GM12878 (cell line): ENCODE measurements at regions not wholly inside any gene's neighbourhood (a gene's known extent, or its start where the extent isn't known, plus 50 kb on each side); places are given as distances from the start of the nearest gene placed in this dataset.

Source experiments
- ATAC-seq: fragments of 200-7000 bp; cut with Tn5 transposase; 3 replicates; pipeline ENCODE4 v1.9.1; 2020; ENCODE audit warnings: mild to moderate bottlenecking, moderate library complexity
- BruUV-seq: library from RNA; stranded (reverse); fragments of 400-500 nt; replicated peaks from 2 replicates; lab custom pipeline; 2021; lab: Mats Ljungman, UMichigan
- CTCF ChIA-PET: fragments of 300-600 bp; sonication (Branson Sonifier 250); formaldehyde crosslinking; extraction: SDS; loops from one replicate; lab custom pipeline; 2021; ENCODE audit warnings: inconsistent platforms; lab: Yijun Ruan, JAX
- POLR2A ChIA-PET: fragments of 350-600 bp; formaldehyde crosslinking; extraction: SDS; loops from one replicate; lab custom pipeline; 2021; ENCODE audit warnings: inconsistent platforms; lab: Charles Lee
- RAD21 ChIA-PET: fragments of 300-600 bp; sonication (Branson Sonifier 250); formaldehyde crosslinking; loops from one replicate; lab custom pipeline; 2023; ENCODE audit warnings: antibody characterized with exemption; ENCODE audit not compliant: unreplicated experiment; lab: Charles Lee
- SMC1A ChIA-PET: fragments of 300-600 bp; sonication (Branson Sonifier 250); formaldehyde crosslinking; loops from one replicate; lab custom pipeline; 2023; ENCODE audit not compliant: unreplicated experiment, uncharacterized antibody; lab: Charles Lee
- DNase-seq: peaks from one replicate; pipeline ENCODE4 v3.0.0-alpha.2; 2011; ENCODE audit warnings: low read depth, low spot score
- FAIRE-seq: peaks from 3 replicates; lab custom pipeline; 2011; peaks lifted over from hg19 to GRCh38; lab: Jason Lieb, UNC
- H2AFZ ChIP-seq: 2 replicates; pipeline ENCODE4 v1.6.0; 2011; ENCODE audit warnings: low read depth, low read length, control low read depth; ENCODE audit not compliant: control insufficient read depth
- H3K27ac ChIP-seq: 2 replicates; pipeline ENCODE4 v1.5.1; 2011; ENCODE audit warnings: control low read depth; ENCODE audit not compliant: control insufficient read depth, insufficient read depth
- H3K27me3 ChIP-seq, 2 experiments: replicated peaks in 1 of 2; 2 replicates each; pipeline versions ENCODE4 v1.6.0 to v1.6.1; 2011; ENCODE audit warnings: low read length in 1 of 2; ENCODE audit not compliant: control insufficient read depth in 2 of 2, insufficient read depth in 2 of 2
- H3K36me3 ChIP-seq, 2 experiments: 2 replicates each; pipeline ENCODE4 v1.5.1; 2011; ENCODE audit warnings: low read length in 1 of 2; ENCODE audit not compliant: control insufficient read depth in 2 of 2, insufficient read depth in 2 of 2
- H3K4me1 ChIP-seq: 2 replicates; pipeline ENCODE4 v1.6.1; 2011; ENCODE audit warnings: mild to moderate bottlenecking, low read length, moderate library complexity, mixed read lengths; ENCODE audit not compliant: control insufficient read depth, insufficient read depth
- H3K4me2 ChIP-seq: 2 replicates; pipeline ENCODE4 v1.6.0; 2011; ENCODE audit warnings: control low read depth; ENCODE audit not compliant: control insufficient read depth, insufficient read depth
- H3K4me3 ChIP-seq: fragments of 200-600 bp; sonication (generic); 2 replicates; pipeline ENCODE4 v1.5.1; 2016
- H3K79me2 ChIP-seq: 2 replicates; pipeline ENCODE4 v1.6.0; 2011; ENCODE audit warnings: low read length; ENCODE audit not compliant: control insufficient read depth, insufficient read depth
- H3K9ac ChIP-seq: 2 replicates; pipeline ENCODE4 v1.8.0; 2011; ENCODE audit warnings: low read length, control low read depth, mixed read lengths; ENCODE audit not compliant: control insufficient read depth, insufficient read depth
- H3K9me3 ChIP-seq: replicated peaks from 3 replicates; pipeline ENCODE4 v1.5.1; 2011; ENCODE audit warnings: mild to moderate bottlenecking, low read length; ENCODE audit not compliant: control insufficient read depth, insufficient read depth
- H4K20me1 ChIP-seq: 2 replicates; pipeline ENCODE4 v1.6.0; 2011; ENCODE audit not compliant: control insufficient read depth, insufficient read depth
- ATF7 ChIP-seq: fragments of 450-650 bp; IDR thresholded peaks from 2 replicates; pipeline ENCODE4 v1.6.1; 2016; ENCODE audit warnings: low read depth, mild to moderate bottlenecking
- BMI1 ChIP-seq: fragments of 450-650 bp; IDR thresholded peaks from 2 replicates; pipeline ENCODE4 v1.6.1; 2016; ENCODE audit warnings: mild to moderate bottlenecking, moderate library complexity, borderline replicate concordance
- CEBPB ChIP-seq, 2 experiments: fragments of 150-350 bp in 1 of 2; IDR thresholded peaks; 2 replicates each; pipeline ENCODE4 v1.6.1; 2012 to 2014; ENCODE audit warnings: low read depth in 2 of 2, low read length in 2 of 2, borderline replicate concordance in 1 of 2, inconsistent platforms in 1 of 2
- CUX1 ChIP-seq: IDR thresholded peaks from 2 replicates; pipeline ENCODE4 v1.6.1; 2012; ENCODE audit warnings: improper control_type of control experiment, low read depth, low read length; ENCODE audit not compliant: insufficient replicate concordance
- FOXK2 ChIP-seq: fragments of 450-650 bp; IDR thresholded peaks from 2 replicates; pipeline ENCODE4 v1.6.1; 2017; ENCODE audit warnings: mild to moderate bottlenecking, moderate library complexity
- IRF3 ChIP-seq: fragments of 450-650 bp; IDR thresholded peaks from 2 replicates; pipeline ENCODE4 v1.6.1; 2014; ENCODE audit warnings: mild to moderate bottlenecking
- IRF4 ChIP-seq: IDR thresholded peaks from 2 replicates; pipeline ENCODE4 v1.6.1; 2011; ENCODE audit warnings: low read depth, low read length
- IRF5 ChIP-seq: fragments of 450-650 bp; IDR thresholded peaks from 2 replicates; pipeline ENCODE4 v1.6.1; 2017; ENCODE audit warnings: borderline replicate concordance
- KDM1A ChIP-seq: fragments of 200-600 bp; sonication (generic); IDR thresholded peaks from 2 replicates; pipeline ENCODE4 v1.6.1; 2016; ENCODE audit warnings: borderline replicate concordance
- MXI1 ChIP-seq: fragments of 150-350 bp; IDR thresholded peaks from 2 replicates; pipeline ENCODE4 v1.6.1; 2011; ENCODE audit warnings: low read depth, mild to moderate bottlenecking, inconsistent platforms, low read length, improper control_type of control experiment
- MYC ChIP-seq: IDR thresholded peaks from 2 replicates; pipeline ENCODE4 v1.6.1; 2011; ENCODE audit warnings: mild to moderate bottlenecking, low read length, moderate library complexity, inconsistent platforms; ENCODE audit not compliant: insufficient read depth, insufficient replicate concordance, insufficient read length, severe bottlenecking
- PAX5 ChIP-seq: IDR thresholded peaks from 2 replicates; pipeline ENCODE4 v1.6.1; 2011; ENCODE audit warnings: low read depth, low read length, borderline replicate concordance
- POLR2A ChIP-seq: IDR thresholded peaks from 2 replicates; pipeline ENCODE4 v1.6.1; 2011; ENCODE audit warnings: low read depth, mild to moderate bottlenecking, low read length
- SKIL ChIP-seq: fragments of 450-650 bp; IDR thresholded peaks from 2 replicates; pipeline ENCODE4 v1.6.1; 2017; ENCODE audit warnings: mild to moderate bottlenecking, low read depth, inconsistent platforms; ENCODE audit not compliant: poor library complexity, severe bottlenecking
- SREBF1 ChIP-seq: IDR thresholded peaks from 2 replicates; pipeline ENCODE4 v1.6.1; 2012; ENCODE audit warnings: mild to moderate bottlenecking, low read length
- WRNIP1 ChIP-seq: IDR thresholded peaks from 2 replicates; pipeline ENCODE4 v1.6.1; 2011; ENCODE audit warnings: low read depth, low read length, improper control_type of control experiment, borderline replicate concordance
- ZNF207 ChIP-seq: fragments of 450-650 bp; IDR thresholded peaks from 2 replicates; pipeline ENCODE4 v1.6.1; 2014; ENCODE audit warnings: antibody characterized with exemption, mild to moderate bottlenecking, borderline replicate concordance
- WGBS: methylation state at CpG from one replicate; pipeline ENCODE4 v1.1.6; 2016; ENCODE audit warnings: low lambda C conversion rate; ENCODE audit not compliant: insufficient replicate concordance, insufficient coverage; ENCODE audit errors: missing lambda C conversion rate; 5-methylcytosine and 5-hydroxymethylcytosine counted together
- in situ Hi-C: fragments of 300-500 bp; cut with MboI; formaldehyde crosslinking; loops from 9 replicates; pipeline ENCODE4 v1.14.3; 2018; ENCODE audit warnings: mixed read lengths
- intact Hi-C: fragments of 100-400 bp; cut with micrococcal nuclease; formaldehyde crosslinking; loops from one replicate; pipeline ENCODE4 v1.14.2; 2022; ENCODE audit not compliant: unreplicated experiment

- ChIA-PET SMC1A (no interaction called here), POLR2A (interaction anchor here (0.7 kb wide), 1 partner anchor 42 kb away, joined by 3 read pairs; no protein-coding TSS in a partner anchor), RAD21 (no interaction called here), CTCF (no interaction called here)
- no peaks in the 10 kb centered on the region for H3K27me3 ChIP-seq
- 0% methylated on average over 1 of the region's 1 CpG for WGBS
- in situ Hi-C loops (no loop called here), intact Hi-C loops (no loop called here)
- no TSS peak for BruUV-seq
- DNase-seq (no peak), FAIRE-seq (no peak), ATAC-seq (no peak)
- no peak overlapping the region for H3K27ac ChIP-seq
- H3K4me3 ChIP-seq = no peak overlapping the region
- H3K79me2 ChIP-seq = no peaks in the 10 kb centered on the region
- no peaks in the 10 kb centered on the region for H3K9me3 ChIP-seq
- H2AFZ ChIP-seq = no peak overlapping the region
- no peak overlapping the region for H3K4me2 ChIP-seq
- no peaks in the 10 kb centered on the region for H3K4me1 ChIP-seq
- H3K36me3 ChIP-seq = no peaks in the 10 kb centered on the region
- no peaks in the 10 kb centered on the region for H4K20me1 ChIP-seq
- H3K9ac ChIP-seq = no peak overlapping the region
- TF ChIP-seq MXI1 = no peak
- no peak for TF ChIP-seq MYC
- TF ChIP-seq KDM1A = no peak
- no peak for TF ChIP-seq SKIL
- no peak for TF ChIP-seq ATF7
- no peak for TF ChIP-seq POLR2A
- no peak for TF ChIP-seq CEBPB (IDR thresholded peaks at IDR 0.05; ENCODE audit: borderline replicate concordance in 1 of 2, low read depth in 2 of 2, low read length in 2 of 2)
- no peak for TF ChIP-seq PAX5
- TF ChIP-seq SREBF1 = no peak
- no peak for TF ChIP-seq IRF3
- no peak for TF ChIP-seq WRNIP1
- no peak for TF ChIP-seq IRF4
- no peak for TF ChIP-seq BMI1
- TF ChIP-seq FOXK2 = no peak
- no peak for TF ChIP-seq ZNF207
- no peak for TF ChIP-seq CUX1
- TF ChIP-seq IRF5 = no peak
Measured at GRCh38 chr12:66739266-66739665, 60.4 kb upstream of the GRIP1 start.
